Hematopoietic multipotent progenitor cell treated with erythropoietin and hydrocortisone succinate and interleukin-3 and kit ligand, for 8 days (in vitro differentiated cells): ENCODE measurements at regions not wholly inside any gene's neighbourhood (a gene's known extent, or its start where the extent isn't known, plus 50 kb on each side); places are given as distances from the start of the nearest gene placed in this dataset.

Experiments
- DNase-seq: peaks from one replicate; pipeline ENCODE4 v3.0.0-alpha.2; 2015

DNA sequence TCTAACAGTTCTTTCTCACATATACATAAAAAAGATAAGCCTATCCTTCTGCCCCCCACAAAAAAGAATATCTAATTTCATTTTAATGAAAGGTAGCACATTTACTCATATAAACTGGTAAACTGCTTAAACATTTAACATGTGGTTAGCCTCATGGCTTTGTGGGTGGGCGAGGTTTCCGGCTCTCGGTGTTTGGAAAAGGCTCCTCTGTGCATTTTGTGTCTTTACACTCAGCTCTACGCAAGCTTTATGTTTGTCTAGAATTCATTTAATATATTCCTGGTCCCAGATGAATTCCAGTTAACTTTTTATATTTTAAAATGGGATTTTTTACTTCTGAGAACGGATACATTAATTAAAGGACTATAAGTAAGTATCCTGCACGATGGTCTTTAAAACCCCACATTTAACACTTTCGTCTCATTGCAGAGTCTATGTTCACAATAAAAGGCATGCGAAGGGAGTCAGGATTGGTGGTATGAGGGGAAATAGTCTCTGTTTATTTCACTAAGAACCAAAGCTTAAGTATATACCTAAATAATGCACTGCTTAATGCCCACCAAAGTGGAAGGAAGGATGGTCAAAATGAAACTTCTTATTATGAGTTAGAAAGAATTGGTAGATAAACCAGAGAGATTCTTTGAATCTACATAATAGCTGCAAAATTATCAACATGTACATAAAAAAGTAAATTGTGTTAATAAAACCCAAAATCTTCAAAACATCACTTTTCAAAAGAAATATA, 197.2 kb downstream of the CRPPA start:
- no peak for DNase-seq

DNA sequence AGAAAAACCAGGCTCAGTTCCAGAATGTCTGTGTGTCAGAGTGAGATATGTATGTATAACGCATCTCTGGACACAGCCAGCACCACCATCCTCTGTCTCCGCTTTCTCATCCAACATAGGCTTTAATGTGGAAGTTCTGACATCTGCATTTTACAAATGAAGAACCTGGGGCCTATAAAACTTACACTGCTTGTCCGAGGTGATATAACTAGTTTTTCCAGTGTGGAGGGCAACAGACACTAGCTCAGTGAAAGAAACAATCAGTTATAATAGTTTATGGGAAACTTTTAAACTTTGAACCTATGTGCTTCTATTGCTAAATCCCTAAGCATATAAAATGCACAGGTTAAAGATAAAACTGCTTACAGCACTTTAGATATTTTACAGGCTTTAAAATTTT, 208.7 kb downstream of the CRPPA start:
- no peak for DNase-seq

DNA sequence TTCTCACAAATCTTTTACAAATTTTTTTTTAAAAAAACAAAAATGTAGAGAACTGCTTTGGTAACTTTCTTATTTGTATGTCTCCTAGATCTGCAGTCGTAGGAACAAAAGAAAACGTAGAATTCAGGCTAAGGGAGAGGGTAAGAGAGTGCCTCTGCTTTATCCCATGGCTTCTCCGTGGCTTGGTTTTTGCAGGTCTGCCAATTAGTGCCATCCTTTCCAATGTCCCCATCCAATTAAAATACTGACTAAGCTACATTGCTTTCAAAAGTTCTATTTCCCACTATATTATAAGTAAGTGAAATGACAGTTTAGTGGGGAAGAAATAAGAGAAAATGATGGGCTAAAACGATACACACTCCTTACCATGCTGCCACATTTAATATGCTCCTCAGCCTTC, 209.3 kb downstream of the CRPPA start:
- no peak for DNase-seq

DNA sequence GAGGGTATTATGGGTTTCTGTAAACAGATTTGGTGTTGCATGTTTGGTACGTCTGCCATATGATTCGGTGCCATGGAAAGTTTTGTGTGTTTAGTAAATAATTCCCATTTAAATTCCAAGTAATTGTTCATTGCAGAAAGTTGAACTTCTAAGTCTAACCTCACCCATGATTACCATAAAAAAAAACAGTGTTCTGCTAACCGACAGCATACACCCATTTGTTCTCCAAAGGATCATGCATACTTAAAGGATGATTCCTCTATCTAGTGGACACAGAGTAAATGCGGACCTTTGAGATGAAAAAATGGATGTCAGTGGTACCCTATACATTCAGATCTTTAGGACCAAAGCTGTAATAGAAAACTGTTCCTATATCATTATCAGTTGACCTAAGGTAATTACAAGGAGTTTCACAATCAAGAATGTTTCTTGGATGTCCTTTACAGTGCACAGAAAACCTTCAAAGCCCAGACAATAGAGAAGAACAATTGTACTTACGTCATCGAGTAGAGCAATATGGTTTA, 209.9 kb downstream of the CRPPA start:
- no peak for DNase-seq

DNA sequence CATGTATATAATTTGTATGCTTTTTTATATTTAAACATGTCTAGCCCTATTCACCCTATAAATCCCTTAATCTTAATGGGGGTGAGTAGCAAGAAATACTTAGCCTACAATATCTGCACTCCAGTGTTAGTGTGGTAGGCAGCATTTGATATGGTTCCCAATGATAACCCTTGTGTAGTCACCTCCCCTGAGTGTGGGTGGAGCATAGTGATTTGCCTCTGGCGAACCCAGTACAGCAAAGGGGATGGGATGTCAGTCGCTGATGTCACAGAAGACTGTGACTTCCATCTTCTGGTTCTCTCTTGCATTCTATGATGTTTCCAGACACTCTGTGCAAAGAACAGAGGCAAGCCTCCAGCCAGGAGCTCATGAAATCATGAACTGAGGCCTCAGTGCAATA, 211.2 kb downstream of the CRPPA start:
- peak; percentile 22 for DNase-seq

DNA sequence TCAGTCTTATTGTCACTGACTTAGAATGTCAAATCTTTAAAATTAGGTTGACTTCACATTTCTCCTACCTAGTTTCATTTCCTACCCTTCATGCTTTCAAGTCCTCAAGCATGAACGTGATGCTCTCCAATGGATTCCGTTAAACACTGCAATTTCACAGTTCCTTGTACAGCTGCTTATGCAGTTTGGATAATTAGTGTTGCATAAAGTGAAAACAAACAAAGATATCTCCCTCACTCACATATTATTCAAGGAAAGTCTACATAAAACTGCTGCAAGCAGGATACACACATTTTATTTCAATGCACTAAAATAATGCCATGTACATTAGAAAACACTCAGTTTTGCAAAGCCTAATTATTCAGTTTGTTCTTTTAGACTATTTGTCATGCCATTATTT, 214.0 kb downstream of the CRPPA start:
- DNase-seq: no peak

DNA sequence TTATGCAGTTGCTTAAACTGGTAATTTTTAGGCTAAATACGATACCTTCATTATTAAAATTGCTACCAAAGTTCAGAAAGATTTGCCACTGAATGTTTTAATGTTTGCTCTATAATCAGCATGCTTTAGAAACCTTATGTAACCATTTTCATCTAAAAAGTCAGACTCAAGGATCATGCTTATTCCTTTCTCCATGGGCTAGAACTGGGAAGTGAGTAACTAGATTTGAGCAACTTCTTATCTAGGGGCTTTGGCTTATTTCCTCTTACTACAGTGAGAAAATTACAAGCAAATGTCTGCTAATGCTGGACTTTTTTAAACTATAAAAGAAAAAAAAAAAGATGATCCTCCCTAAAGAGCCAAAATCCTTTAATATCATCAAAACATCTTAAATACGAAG, 215.9 kb downstream of the CRPPA start:
- no peak for DNase-seq

DNA sequence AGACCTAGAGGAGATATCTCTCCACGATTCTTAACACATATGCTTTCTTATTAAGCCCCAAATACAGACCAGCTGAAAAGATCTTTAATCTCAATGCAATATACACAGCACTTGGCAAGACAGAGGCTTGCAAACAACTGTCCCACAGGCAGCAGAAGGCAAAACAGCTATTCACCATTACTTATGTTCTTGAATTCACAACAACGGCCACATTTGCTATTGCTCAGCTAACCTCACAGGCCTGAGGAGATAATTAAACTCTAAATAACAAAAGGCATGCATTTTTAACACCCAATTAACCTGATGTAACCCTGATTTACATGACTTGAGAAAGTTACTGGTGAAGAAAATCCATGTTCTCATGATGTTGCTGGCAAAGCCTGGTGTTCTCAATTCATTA, 216.4 kb downstream of the CRPPA start:
- no peak for DNase-seq

DNA sequence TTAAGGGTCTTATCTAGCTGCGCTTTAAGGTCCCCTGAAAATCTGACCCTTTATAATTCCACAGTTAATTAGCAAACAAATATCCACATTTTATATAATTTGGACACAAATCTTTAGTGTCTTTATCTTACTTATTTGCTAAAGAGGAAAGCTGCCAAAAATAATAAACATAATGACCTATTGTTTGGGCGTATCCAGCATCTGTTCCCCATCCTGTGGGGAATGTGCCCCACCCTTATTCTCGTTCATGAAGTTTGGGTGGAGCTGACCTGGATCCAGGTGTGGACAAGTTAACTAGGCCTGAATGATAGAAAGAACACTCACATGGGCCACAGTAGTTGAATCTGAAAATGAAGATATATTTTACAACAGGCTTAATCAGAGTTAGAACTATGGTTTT, 218.3 kb downstream of the CRPPA start:
- no peak for DNase-seq

DNA sequence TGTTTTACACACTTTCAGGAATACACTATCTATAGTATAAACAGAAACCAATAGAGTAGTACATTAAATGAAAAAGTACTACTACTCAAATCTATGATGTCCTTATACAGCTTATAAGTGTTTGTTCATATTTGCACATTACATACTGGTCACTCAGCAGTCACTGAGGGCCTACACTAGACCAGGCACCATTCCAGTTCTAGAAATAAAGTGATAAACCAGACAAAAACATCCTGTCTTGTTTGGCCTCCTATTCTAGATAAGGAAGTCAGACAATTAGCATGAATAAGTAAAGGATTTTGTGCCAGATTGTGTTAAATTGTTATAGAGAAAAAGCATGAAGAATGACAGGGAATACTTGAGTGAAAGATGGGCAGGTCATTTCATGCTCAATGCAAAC, 219.0 kb downstream of the CRPPA start:
- no peak for DNase-seq

DNA sequence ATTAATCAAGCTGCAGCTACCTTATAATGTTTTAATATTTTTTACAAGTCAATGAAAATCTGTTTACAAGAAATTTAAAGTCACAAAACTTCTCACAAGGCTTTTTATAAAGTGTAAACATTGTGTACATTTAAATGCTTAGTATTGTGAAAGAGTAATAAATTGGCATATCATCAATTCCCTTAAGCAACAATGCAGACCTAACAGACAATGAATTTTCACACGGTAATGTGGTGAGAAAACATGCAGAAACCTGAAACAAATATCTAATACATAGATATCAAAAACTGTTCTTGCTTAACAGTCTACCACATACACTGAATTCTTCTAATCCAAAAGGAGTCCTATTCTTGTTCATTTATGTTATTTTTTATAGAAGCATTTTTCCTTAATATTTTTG, 220.7 kb downstream of the CRPPA start:
- no peak for DNase-seq

DNA sequence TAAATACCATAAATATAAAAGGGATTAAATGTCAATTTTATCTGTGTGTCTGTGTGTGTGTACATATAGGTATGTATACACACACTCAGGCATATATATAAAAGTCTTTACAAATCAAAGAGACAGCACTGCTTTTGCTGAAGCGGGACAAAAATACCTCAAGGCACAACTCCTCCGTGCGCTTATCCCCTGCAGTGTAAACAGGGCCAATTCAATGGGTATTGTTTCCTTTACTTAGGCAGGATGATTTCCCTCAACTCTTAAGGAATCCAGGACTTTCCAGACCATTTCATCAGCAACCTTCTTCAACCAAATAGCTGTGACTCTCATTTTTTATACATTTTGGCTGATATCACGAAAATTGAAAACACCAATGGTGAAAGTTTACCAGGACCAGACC, 227.7 kb downstream of the CRPPA start:
- DNase-seq: no peak

DNA sequence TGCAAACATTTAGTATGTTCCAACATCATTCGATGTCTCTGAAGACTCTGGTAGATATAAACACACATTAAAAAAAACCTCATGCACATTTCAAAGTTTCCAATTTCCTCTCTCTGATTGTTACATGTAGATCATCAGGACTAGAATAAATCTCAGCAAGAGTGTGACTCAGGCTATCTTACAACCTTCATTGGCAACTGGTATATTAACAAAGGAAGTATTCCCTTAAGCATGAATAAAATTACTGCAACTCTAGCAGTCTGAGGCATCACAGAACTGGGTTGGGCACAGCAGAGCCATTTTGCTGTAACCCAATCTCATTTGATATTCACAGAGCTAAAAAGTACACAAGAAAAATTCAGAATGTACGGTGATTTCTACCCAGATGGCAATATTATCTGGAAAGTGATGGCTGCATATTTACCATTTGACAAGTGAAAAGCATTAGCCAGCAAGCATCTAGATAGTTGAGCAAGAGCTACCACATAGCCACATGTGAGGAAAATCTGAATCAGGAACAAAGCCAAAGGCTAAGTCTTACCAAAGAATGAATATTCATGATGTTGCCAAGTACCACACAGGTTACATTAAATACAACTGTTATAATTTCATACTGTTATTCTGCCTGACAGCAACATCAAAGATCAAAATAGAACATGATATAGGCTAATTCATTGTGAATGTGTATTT, 232.2 kb downstream of the CRPPA start:
- no peak for DNase-seq

DNA sequence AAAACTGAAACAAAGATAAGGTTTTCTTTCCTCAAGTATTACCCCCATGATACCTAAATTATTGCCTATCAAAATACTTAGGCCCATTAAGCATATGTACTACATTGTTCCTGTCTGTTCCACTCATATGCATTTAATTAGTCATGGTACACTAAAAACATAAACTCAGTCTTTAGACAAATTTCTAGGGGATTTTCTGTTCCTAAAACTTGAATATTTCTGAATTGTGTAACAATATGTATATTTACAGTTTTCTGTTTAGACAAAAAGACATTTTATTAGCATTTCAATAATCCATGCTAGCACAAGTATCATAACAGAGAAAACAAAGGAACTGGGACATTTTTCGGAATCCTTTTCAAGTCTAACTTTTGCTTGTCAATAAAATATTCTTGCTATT, 234.2 kb downstream of the CRPPA start:
- no peak for DNase-seq

DNA sequence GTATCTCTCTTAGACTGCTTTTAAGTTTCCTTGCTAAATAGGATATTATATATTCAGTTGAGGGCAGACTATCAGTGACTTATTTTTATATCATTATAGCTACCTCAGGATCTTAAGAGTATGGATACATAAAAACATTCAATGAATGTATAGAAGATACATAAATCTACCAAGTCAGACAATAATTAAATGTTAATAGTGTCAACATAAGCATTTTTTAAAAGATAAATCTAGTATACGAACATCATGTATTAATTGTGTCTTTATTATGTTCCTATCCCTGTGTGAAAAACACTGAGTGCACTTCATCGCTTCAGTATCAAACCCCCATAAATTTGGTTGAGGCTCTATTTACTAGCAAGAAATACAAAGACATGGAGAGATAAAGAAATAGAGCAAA, 242.8 kb downstream of the CRPPA start:
- DNase-seq: no peak

DNA sequence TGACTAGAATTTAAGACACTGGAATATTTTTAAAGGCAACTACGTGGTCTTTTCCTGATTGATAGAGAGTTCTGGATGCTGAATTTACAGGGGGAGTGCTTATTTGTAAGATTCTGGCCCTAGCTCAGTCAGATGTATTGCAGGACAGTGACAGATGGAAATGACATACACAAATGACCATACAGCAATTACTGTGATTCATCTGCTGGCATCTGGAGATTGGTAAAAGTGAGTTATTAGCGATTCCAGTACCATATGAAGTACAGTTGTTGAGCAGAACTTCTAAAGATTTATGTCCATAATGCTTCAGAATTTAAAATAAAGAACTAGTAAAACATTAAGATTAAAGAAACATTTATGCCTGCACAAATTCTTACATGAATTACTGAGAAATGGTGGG, 243.2 kb downstream of the CRPPA start:
- DNase-seq: no peak

DNA sequence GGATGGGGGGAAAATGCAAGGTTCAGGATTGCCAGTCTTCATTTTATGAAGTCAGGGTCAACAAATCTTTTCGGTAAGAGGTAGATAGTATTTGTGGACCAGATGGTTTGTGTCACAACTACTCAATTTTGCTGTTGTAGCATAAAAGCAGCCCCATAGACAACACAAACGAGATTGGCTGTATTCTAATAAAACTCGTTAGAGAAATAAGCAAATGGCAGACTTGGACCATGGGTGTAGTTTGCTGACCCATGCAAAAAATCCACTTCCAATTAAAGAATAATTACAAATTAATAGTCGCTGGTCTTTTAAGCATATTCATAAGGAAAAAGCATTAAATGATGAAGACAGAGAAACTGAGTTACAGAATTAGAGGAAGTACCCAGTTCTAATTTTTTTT, 247.1 kb downstream of the CRPPA start:
- no peak for DNase-seq

DNA sequence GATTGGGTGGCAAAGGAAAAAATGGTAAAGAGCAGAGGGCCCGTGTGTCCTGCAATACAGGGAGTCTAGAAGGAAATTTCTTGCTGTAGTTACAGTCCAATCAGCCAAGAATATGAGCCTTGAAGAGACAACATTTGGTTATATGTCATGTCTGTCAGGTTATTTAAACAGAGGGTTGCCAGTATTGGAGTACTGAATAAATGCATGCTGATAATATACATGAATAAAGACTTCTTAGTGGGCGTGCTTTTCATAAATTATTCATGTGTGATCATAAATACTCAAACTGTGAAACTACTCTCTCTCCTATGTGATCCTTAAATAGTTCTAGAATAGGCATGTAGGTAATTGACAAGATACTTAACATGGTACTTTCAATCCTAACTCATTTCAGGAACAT, 249.0 kb downstream of the CRPPA start:
- DNase-seq: no peak

DNA sequence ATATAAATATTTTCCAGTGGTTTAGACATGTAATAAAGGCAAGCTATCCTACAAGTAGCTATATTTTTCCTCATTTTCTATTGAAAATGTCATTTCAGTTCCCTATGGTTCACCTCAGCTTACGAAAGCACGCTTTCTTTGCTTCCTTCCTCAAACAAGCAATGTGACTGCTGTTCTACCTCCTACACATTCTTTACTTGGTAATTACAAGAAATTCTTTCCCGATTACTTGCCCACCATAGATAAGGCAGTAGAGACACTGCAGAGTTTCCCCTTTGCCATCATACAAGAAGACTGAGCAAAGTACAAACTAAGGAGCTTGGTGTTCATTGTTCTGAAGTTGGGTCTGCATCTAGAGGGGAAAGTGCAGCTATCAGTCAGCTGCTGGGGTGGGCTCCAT, 249.4 kb downstream of the CRPPA start:
- no peak for DNase-seq

DNA sequence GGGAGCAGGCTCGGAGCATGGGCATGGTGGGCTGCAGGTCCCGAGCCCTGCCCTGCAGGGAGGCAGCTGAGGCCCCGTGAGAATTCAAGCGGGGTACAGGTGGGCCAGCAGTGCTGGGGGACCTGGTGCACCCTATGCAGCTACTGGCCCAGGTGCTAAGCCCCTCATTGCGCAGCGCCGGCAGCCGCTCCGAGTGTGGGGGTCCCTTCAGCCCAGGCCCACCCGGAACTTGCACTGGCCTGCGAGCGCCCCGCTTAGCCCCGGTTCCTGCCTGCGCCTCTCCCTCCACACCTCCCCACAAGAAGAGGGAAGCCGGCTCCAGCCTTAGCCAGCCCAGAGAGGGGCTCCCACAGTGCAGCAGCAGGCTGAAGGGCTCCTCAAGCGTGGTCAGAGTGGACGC, 250.7 kb downstream of the CRPPA start:
- DNase-seq: no peak

DNA sequence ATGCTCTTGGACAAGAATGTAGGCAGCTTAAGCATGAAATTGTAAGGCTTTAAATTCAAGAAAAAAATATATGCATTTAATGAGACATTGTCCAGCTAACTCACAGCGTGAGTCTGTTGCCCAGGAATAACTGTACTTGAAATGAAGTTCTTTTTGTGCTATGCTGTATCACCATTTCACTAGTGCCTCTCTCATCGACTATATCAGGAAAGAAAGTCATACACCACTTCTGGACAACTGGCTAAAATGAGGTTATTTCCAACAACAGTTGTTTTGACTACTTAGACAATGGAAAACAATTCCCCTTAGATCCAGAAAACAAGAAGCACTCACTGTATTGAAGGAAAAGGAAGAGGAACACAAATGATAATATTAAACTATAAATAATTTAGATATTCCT, 251.8 kb downstream of the CRPPA start:
- no peak for DNase-seq

DNA sequence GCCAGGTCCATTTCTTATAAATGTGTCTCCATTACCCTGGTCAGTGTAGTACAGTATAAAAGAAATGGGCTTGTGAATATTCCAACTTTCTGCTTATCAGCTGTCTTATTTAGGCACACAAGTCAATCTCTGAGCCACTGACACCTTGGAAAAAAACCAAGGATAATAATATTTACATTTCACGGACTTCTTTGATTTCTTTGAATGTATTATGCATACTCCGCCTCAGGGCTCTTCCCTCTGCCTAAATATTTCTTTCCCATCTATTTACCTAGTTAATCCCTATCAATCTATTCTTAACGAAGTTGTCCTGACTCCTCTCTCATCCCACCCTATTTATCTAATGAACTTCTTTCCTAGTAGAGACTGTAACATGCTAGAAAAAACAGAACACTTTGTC, 253.8 kb downstream of the CRPPA start:
- no peak for DNase-seq

DNA sequence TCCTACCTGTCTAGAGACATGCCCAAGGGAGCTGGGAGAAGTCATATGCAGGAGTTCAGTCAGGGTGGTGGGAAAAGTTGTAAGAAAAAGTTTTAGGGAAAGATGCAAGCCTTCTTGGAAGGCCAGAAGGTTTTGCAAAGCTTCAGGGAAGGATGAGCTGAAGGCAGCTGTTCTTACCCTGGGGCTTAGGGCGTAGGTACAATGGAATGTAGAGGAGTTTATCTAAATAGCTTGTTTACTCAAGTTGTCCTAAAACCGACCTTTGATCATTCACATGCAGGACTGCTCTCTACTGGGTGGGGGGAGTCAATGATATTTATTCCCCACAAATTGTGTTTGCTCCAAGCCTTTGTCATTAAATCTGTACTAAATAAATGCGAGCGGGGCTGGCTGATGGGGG, 277.0 kb downstream of the CRPPA start:
- no peak for DNase-seq

DNA sequence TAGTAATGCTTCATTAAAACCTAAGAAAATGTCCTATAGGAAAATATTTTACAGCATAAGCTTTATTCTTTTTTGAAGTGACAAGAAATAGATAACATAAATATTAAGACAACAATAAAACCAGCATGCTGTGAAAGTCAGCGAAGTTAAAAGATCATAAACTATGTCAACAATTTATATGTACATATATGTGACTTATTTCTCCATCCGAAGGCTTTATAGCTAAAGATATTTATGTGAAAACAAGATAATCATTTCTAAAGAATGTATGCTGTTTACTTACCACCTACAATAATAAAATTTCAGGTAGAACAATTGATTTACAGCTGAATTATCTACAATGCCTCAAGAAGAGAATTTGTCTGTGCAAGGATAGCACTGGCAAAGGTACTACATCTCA, 283.4 kb downstream of the CRPPA start:
- DNase-seq: no peak

DNA sequence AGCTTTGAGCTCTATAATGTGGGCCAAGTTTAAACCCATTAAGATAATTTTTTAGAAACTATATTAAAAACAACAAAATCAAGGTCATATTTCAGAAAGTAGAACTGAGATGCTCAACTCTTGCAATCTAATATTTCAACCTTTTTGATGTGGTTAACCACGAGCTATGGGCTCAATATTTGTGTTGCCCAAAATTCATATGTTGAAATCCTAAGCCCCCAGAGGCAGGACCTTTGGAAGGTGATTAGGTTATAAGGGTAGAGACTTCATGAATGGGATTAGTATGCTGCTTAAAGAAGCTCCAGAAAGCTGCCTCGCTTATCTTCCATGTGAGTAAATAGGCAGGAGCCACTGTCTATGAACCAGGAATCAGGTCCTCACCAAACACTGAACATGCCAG, 284.4 kb downstream of the CRPPA start:
- no peak for DNase-seq
